ENCODE measurements at regions not wholly inside any gene's neighbourhood (a gene's known extent, or its start where the extent isn't known, plus 50 kb on each side); places are given as distances from the start of the nearest gene placed in this dataset.

DNA sequence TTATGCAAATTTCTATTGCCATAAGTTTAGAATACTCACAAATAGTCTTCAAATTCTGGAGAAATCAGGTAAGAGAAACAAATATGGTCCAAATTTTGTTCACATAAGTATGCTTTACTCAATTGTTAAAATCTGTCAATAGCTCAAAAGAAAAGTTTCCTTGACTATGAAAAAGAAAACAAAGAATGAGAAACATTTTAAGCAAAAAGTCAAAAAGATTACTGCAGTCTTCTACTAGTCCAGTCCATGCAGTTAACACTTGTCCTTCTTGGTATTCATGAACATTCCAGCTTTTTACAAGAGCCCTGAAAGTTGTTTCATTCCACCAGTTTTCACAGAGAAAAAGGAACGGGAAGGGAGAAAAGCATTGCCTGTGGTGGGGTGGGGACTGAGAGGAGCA is 54.7 kb upstream of the ZXDA start:
- Histone ChIP-seq H3K27ac (ENCODE audit: low read length) (no peak overlapping the region), H3K4me1 (ENCODE audit: low read length) (no peaks in the 10 kb centered on the region), H2AFZ (ENCODE audit: low read length) (no peak overlapping the region), H3K4me2 (ENCODE audit: low read depth, low read length) (no peak overlapping the region), H3K9me2 (replicated peaks; ENCODE audit: insufficient read depth, low read length) (no peaks in the 10 kb centered on the region), H3K9me3 (replicated peaks; ENCODE audit: insufficient read depth, low read length) (no peaks in the 10 kb centered on the region), H3K36me3 (replicated peaks; ENCODE audit: insufficient read depth, low read length) (no peaks in the 10 kb centered on the region), H3K27me3 (replicated peaks; ENCODE audit: insufficient read depth, low read length) (no peaks in the 10 kb centered on the region), H3K79me2 (ENCODE audit: low read length) (no peaks in the 10 kb centered on the region), H4K20me1 (ENCODE audit: insufficient read depth, low read length) (no peaks in the 10 kb centered on the region), H3K9ac (ENCODE audit: low read length) (no peak overlapping the region), H3K4me3 (ENCODE audit: low read length) (no peak overlapping the region), H3F3A (ENCODE audit: insufficient read depth, low read length) (no peaks in the 10 kb centered on the region)
- DNase-seq, result no peak
- no peak for TF ChIP-seq EZH2 (optimal IDR thresholded peaks at IDR 0.05; ENCODE audit: low read depth, low read length)
- no peak for TF ChIP-seq CTCF (IDR thresholded peaks at IDR 0.05; ENCODE audit: low read length)
- no peak for TF ChIP-seq EZH2phosphoT487 (IDR thresholded peaks at IDR 0.05; ENCODE audit: low read length)

Data from MM.1S (cell line).